H1 (cell line): ENCODE measurements at regions not wholly inside any gene's neighbourhood (a gene's known extent, or its start where the extent isn't known, plus 50 kb on each side); places are given as distances from the start of the nearest gene placed in this dataset.
"Not testable (repeated sequence)": the region's sequence is repeated elsewhere in the genome, so short reads cannot be mapped to it uniquely, and the experiment has no call there.

Experiments used
- BACH1 ChIP-seq: IDR thresholded peaks from 2 replicates; pipeline ENCODE4 v1.6.1; 2012; ENCODE audit warnings: low read length, improper control_type of control experiment
- EZH2 ChIP-seq: fragments of 200-600 bp; sonication (generic); IDR thresholded peaks from 2 replicates; pipeline ENCODE4 v1.7.1; 2012; ENCODE audit warnings: low read depth, mild to moderate bottlenecking, moderate library complexity, low read length, inconsistent platforms; ENCODE audit not compliant: severe bottlenecking
- GABPA ChIP-seq: IDR thresholded peaks from 2 replicates; pipeline ENCODE4 v1.6.1; 2011; ENCODE audit warnings: mild to moderate bottlenecking, low read length, moderate library complexity, borderline replicate concordance; ENCODE audit not compliant: insufficient read depth
- HDAC2 ChIP-seq, 2 experiments: fragments of 300-600 bp in 1 of 2; sonication (generic) in 1 of 2; IDR thresholded peaks; 2 replicates each; pipeline ENCODE4 v1.6.1; 2011 to 2012; ENCODE audit warnings: low read depth in 2 of 2, low read length in 2 of 2, mild to moderate bottlenecking in 2 of 2, moderate library complexity in 2 of 2, borderline replicate concordance in 1 of 2, inconsistent platforms in 1 of 2
- POLR2A ChIP-seq, 2 experiments: IDR thresholded peaks; 1 replicate in 1 of 2; 2 replicates in 1 of 2; pipeline ENCODE4 v1.6.1; 2011; ENCODE audit warnings: low read depth in 2 of 2, low read length in 2 of 2, mild to moderate bottlenecking in 2 of 2; ENCODE audit errors: control extremely low read depth in 1 of 2
- POLR2AphosphoS5 ChIP-seq: IDR thresholded peaks from 2 replicates; pipeline ENCODE4 v1.6.1; 2011; ENCODE audit warnings: low read depth, low read length
- RBBP5 ChIP-seq: IDR thresholded peaks from 2 replicates; pipeline ENCODE4 v1.7.1; 2012; ENCODE audit warnings: low read depth, mild to moderate bottlenecking, inconsistent platforms, low read length, moderate library complexity, borderline replicate concordance
- RFX5 ChIP-seq: IDR thresholded peaks from 2 replicates; pipeline ENCODE4 v1.6.1; 2011; ENCODE audit warnings: low read depth, low read length, improper control_type of control experiment, borderline replicate concordance
- RNF2 ChIP-seq: fragments of 200-900, 300-1000 bp; sonication (generic); IDR thresholded peaks from 2 replicates; pipeline ENCODE4 v1.7.1; 2016; ENCODE audit warnings: borderline replicate concordance, low read depth, mild to moderate bottlenecking, antibody characterized with exemption, low read length; ENCODE audit not compliant: poor library complexity, severe bottlenecking; ENCODE audit errors: missing control alignments
- ZNF274 ChIP-seq: IDR thresholded peaks from 2 replicates; pipeline ENCODE4 v1.7.0; 2012; ENCODE audit warnings: low read length, borderline replicate concordance; ENCODE audit errors: extremely low read depth
- TF ChIP-seq, protein P1 (sequence below), 3 experiments: IDR thresholded peaks; 1 replicate in 2 of 3; 2 replicates in 1 of 3; pipeline versions ENCODE4 v1.5.1 to v1.6.1; 2011; ENCODE audit warnings: low read length in 3 of 3, mild to moderate bottlenecking in 3 of 3, inconsistent platforms in 2 of 3, low read depth in 1 of 3, moderate library complexity in 1 of 3; ENCODE audit not compliant: insufficient read depth in 1 of 3; ENCODE audit errors: control extremely low read depth in 1 of 3
- TF ChIP-seq, protein P2 (sequence below): IDR thresholded peaks from 2 replicates; pipeline ENCODE4 v1.6.1; 2011; ENCODE audit warnings: low read depth, mild to moderate bottlenecking, low read length; ENCODE audit not compliant: insufficient read depth

DNA sequence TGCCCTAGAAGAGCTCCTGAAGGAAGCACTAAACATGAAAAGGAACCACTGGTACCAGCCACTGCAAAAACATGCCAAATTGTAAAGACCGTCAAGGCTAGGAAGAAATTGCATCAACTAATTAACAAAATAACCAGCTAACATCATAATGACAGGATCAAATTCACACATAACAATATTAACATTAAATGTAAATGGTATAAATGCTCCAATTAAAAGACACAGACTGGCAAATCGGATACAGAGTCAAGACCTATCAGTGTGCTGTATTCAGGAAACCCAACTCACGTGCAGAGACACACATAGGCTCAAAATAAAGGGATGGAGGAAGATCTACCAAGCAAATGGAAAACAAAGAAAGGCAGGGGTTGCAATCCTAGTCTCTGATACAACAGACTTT lies 137.0 kb upstream of the BCL9 start:
- not testable (repeated sequence) for TF ChIP-seq BACH1; HDAC2 (IDR thresholded peaks at IDR 0.05; ENCODE audit: borderline replicate concordance in 1 of 2, low read depth in 2 of 2, low read length in 2 of 2); RFX5; ZNF274; RBBP5; EZH2; POLR2AphosphoS5; RNF2; POLR2A (IDR thresholded peaks at IDR 0.05; ENCODE audit: control extremely low read depth in 1 of 2, low read depth in 2 of 2, low read length in 2 of 2); GABPA
- TF ChIP-seq, protein P1, sequence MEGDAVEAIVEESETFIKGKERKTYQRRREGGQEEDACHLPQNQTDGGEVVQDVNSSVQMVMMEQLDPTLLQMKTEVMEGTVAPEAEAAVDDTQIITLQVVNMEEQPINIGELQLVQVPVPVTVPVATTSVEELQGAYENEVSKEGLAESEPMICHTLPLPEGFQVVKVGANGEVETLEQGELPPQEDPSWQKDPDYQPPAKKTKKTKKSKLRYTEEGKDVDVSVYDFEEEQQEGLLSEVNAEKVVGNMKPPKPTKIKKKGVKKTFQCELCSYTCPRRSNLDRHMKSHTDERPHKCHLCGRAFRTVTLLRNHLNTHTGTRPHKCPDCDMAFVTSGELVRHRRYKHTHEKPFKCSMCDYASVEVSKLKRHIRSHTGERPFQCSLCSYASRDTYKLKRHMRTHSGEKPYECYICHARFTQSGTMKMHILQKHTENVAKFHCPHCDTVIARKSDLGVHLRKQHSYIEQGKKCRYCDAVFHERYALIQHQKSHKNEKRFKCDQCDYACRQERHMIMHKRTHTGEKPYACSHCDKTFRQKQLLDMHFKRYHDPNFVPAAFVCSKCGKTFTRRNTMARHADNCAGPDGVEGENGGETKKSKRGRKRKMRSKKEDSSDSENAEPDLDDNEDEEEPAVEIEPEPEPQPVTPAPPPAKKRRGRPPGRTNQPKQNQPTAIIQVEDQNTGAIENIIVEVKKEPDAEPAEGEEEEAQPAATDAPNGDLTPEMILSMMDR (IDR thresholded peaks at IDR 0.05; ENCODE audit: control extremely low read depth in 1 of 3, insufficient read depth in 1 of 3, low read depth in 1 of 3, low read length in 3 of 3) = not testable (repeated sequence)
- TF ChIP-seq, protein P2, sequence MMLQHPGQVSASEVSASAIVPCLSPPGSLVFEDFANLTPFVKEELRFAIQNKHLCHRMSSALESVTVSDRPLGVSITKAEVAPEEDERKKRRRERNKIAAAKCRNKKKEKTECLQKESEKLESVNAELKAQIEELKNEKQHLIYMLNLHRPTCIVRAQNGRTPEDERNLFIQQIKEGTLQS = not testable (repeated sequence)
